IPS-18a (cell line): ENCODE measurements at regions not wholly inside any gene's neighbourhood (a gene's known extent, or its start where the extent isn't known, plus 50 kb on each side); places are given as distances from the start of the nearest gene placed in this dataset.

ENCODE experiments used
- H3K27ac ChIP-seq: one replicate; pipeline ENCODE4 v1.5.1; 2013; ENCODE audit warnings: low read length
- H3K27me3 ChIP-seq: one replicate; pipeline ENCODE4 v1.6.1; 2013; ENCODE audit warnings: mild to moderate bottlenecking, low read length; ENCODE audit not compliant: control insufficient read depth, insufficient read depth
- H3K36me3 ChIP-seq: one replicate; pipeline ENCODE4 v1.6.1; 2013; ENCODE audit warnings: low read depth, low read length; ENCODE audit not compliant: control insufficient read depth
- H3K4me1 ChIP-seq: one replicate; pipeline ENCODE4 v1.6.1; 2013; ENCODE audit warnings: low read depth, low read length; ENCODE audit not compliant: control insufficient read depth
- H3K4me3 ChIP-seq: one replicate; pipeline ENCODE4 v1.5.1; 2013; ENCODE audit warnings: low read length
- H3K9ac ChIP-seq: one replicate; pipeline ENCODE4 v1.6.1; 2013; ENCODE audit warnings: mild to moderate bottlenecking, low read length, moderate library complexity
- H3K9me3 ChIP-seq: one replicate; pipeline ENCODE4 v1.6.1; 2013; ENCODE audit warnings: low read depth, low read length; ENCODE audit not compliant: control insufficient read depth

DNA sequence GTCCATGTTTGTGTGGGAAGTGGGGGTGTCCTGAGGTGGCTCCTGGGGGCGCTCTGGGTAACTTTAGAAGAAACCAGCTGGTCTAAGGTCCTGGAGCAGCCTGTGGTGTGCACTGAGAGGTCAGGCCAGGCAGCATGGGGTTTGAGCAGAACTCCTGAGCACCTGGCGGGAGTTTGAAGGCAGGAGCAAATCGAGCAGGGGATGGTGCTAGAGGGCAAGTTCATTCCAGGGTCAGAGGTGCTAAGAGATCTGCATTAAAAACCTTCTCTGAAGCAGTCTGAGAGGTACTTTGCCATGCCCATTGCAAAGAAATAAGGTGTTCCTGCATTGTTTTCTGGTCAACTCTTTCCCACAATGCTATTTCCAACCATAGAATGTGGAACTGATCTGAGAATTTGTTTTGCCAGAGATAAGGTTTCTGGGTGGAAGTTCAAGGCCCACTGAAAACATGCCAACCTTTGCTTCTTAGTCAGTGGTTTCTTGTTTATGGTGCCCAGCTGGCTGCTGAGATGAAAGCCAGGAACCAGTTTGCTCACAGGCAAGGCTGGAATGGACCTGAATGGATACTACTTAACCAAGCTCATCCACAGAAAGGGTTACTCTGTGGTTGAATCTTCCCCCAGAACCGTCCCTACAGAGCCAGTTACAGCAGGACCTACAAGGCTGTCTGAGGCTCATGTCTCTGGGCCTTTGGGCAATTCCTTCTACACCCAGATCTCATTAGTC, 136.3 kb upstream of the TMEM72 start:
- no peak overlapping the region for H3K4me3 ChIP-seq
- no peak overlapping the region for H3K27ac ChIP-seq
- H3K36me3 ChIP-seq, result no peaks in the 10 kb centered on the region
- no peaks in the 10 kb centered on the region for H3K9me3 ChIP-seq
- H3K9ac ChIP-seq, result no peak overlapping the region
- peaks cover 3% of the 10 kb centered on the region for H3K4me1 ChIP-seq
- H3K27me3 ChIP-seq, result no peaks in the 10 kb centered on the region

DNA sequence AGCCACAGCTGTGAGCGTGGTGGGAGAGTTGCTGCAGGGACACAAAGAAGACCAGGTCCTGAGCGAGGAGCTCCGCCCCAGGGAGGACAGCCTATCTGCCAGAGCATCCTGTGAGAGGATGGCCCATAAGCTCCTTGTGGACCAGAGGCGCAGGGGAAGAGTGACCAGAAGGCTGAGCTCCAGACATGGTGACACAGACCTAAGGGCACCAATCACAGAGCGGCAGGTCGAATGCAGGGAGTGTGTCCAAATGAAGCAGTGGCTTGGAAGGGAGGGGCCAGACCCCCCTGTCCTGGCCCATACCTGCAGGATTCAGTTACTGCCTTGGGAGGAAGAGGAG, 135.8 kb upstream of the TMEM72 start:
- Histone ChIP-seq H3K4me3 (no peak overlapping the region), H3K9me3 (no peaks in the 10 kb centered on the region), H3K36me3 (no peaks in the 10 kb centered on the region), H3K27ac (no peak overlapping the region), H3K27me3 (no peaks in the 10 kb centered on the region), H3K4me1 (peaks cover 3% of the 10 kb centered on the region), H3K9ac (no peak overlapping the region)

DNA sequence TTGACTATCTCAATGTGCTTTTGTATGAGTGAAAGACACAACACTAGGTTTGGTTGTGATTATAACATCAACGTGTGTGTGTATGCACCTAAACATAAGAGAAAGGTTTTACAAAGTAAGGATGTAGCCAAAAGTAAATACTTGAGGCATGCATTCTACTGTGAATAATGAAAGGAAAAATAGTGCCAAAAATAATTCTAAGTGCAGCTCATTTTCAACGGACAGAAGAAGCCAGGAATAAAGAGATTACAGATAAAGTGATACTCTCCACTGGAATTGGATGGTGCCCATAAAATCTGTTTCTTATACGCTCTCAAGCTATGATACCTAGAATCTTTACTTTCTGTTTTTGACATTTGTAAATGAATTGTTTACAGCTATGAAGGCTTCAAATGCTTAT, 135.0 kb upstream of the TMEM72 start:
- Histone ChIP-seq H3K27me3 (no peaks in the 10 kb centered on the region), H3K4me3 (no peak overlapping the region), H3K4me1 (peaks cover 3% of the 10 kb centered on the region), H3K9ac (no peak overlapping the region), H3K36me3 (no peaks in the 10 kb centered on the region), H3K27ac (no peak overlapping the region), H3K9me3 (no peaks in the 10 kb centered on the region)

GRCh38 chr10:44779511-44779910, 131.6 kb upstream of the TMEM72 start:
- no peak overlapping the region for H3K27ac ChIP-seq
- no peak overlapping the region for H3K4me3 ChIP-seq
- H3K9me3 ChIP-seq, result no peaks in the 10 kb centered on the region
- H3K27me3 ChIP-seq, result no peaks in the 10 kb centered on the region
- H3K4me1 ChIP-seq, result no peaks in the 10 kb centered on the region
- no peak overlapping the region for H3K9ac ChIP-seq
- no peaks in the 10 kb centered on the region for H3K36me3 ChIP-seq

- H3K9me3 ChIP-seq, result no peaks in the 10 kb centered on the region
- H3K36me3 ChIP-seq, result no peaks in the 10 kb centered on the region
- H3K4me3 ChIP-seq, result no peak overlapping the region
- no peak overlapping the region for H3K9ac ChIP-seq
- no peaks in the 10 kb centered on the region for H3K27me3 ChIP-seq
- no peaks in the 10 kb centered on the region for H3K4me1 ChIP-seq
- H3K27ac ChIP-seq, result no peak overlapping the region
Measured at GRCh38 chr10:44780426-44780825, 130.7 kb upstream of the TMEM72 start.

GRCh38 chr10:44781131-44781530, 130.0 kb upstream of the TMEM72 start:
- Histone ChIP-seq H3K27ac (no peak overlapping the region), H3K4me3 (no peak overlapping the region), H3K9me3 (no peaks in the 10 kb centered on the region), H3K9ac (no peak overlapping the region), H3K27me3 (no peaks in the 10 kb centered on the region), H3K4me1 (no peaks in the 10 kb centered on the region), H3K36me3 (no peaks in the 10 kb centered on the region)

DNA sequence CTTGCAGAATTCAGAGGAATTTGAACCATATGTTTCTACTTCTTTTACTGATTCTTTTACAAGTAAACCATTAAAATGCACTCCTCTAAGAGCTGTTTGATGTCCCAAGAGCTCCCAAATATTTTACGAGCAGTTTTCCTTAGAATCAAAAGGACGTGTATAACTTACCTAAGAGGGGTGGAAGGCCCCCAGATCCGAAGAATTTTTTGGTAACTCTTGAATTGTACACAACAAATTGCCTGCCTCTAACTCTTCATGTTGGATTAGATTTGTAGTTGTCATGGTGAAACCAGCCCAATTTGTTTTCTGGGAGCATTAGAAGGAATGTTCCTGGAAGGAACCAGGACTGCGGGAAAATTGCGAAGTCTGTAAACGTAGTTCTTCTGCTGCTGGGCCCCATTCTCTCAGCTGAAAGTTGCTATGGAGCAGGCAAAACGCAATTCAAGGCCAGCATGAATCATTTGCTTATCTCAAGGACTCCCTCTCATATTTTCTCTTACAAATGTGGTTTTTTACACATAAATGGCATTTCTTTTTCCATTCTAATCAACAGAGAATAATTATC, 124.8 kb upstream of the TMEM72 start:
- H3K4me1 ChIP-seq, result no peaks in the 10 kb centered on the region
- H3K36me3 ChIP-seq, result no peaks in the 10 kb centered on the region
- H3K27ac ChIP-seq, result no peak overlapping the region
- no peaks in the 10 kb centered on the region for H3K9me3 ChIP-seq
- H3K9ac ChIP-seq, result no peak overlapping the region
- no peaks in the 10 kb centered on the region for H3K27me3 ChIP-seq
- H3K4me3 ChIP-seq, result no peak overlapping the region

- Histone ChIP-seq H3K27me3 (no peaks in the 10 kb centered on the region), H3K27ac (no peak overlapping the region), H3K9ac (no peak overlapping the region), H3K36me3 (no peaks in the 10 kb centered on the region), H3K9me3 (no peaks in the 10 kb centered on the region), H3K4me3 (no peak overlapping the region), H3K4me1 (no peaks in the 10 kb centered on the region)
Measured at GRCh38 chr10:44787480-44788075, 123.6 kb upstream of the TMEM72 start.

DNA sequence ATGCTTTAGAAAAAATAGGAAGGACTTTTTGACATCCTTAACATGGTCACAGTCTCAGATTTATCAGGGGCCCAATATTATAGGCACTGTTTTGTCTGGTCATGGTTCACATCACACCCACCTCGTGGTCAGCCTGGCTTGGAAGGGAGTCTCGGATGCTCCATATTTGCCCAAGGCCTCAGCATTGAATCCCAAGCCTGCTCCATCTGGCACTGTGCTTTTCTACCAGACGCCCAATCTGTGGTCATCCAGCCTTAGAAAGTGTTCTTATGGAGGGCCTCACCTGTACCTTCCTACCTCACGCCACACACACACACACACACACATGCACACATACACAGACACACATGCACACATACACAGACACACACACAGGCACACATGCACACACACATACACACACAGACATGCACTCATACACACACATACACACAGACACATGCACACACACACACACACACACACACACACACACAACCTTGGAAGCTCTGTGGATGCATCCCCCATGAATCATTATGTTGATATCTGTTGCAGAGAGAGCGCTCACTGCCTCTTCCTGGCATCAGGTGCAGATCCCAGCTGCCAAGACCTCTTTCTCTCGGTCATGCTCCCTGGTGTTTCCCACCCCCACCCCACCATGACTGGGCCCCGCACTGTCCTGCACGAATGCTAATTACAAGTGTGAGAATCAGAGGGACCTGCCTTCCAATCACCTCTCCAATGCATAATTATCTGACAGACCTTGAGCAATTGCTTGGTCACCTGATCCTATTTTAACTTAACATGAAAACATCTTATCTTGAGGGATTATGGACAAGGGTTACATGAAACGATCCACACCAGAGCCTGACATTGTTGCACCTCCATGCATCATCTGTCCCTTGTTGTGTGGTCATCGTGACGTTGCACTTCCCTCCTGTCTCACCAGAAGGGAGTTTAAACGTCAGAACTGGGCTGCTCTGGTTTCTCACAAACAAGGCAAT, 122.7 kb upstream of the TMEM72 start:
- Histone ChIP-seq H3K4me3 (no peak overlapping the region), H3K4me1 (no peaks in the 10 kb centered on the region), H3K9ac (no peak overlapping the region), H3K27me3 (no peaks in the 10 kb centered on the region), H3K36me3 (no peaks in the 10 kb centered on the region), H3K9me3 (no peaks in the 10 kb centered on the region), H3K27ac (no peak overlapping the region)

- Histone ChIP-seq H3K4me3 (no peak overlapping the region), H3K9me3 (no peaks in the 10 kb centered on the region), H3K27ac (no peak overlapping the region), H3K27me3 (no peaks in the 10 kb centered on the region), H3K4me1 (no peaks in the 10 kb centered on the region), H3K9ac (no peak overlapping the region), H3K36me3 (no peaks in the 10 kb centered on the region)
Measured at GRCh38 chr10:44792119-44792775, 118.9 kb upstream of the TMEM72 start.

GRCh38 chr10:44799966-44800365, 111.2 kb upstream of the TMEM72 start:
- Histone ChIP-seq H3K36me3 (no peaks in the 10 kb centered on the region), H3K27me3 (no peaks in the 10 kb centered on the region)

More at GRCh38 chr10:44799966-44800365, 111.2 kb upstream of the TMEM72 start:
- Histone ChIP-seq H3K4me3 (no peak overlapping the region), H3K9ac (no peak overlapping the region), H3K27ac (no peak overlapping the region), H3K9me3 (no peaks in the 10 kb centered on the region), H3K4me1 (no peaks in the 10 kb centered on the region)
